SU-DHL-6 (cell line): ENCODE measurements at regions not wholly inside any gene's neighbourhood (a gene's known extent, or its start where the extent isn't known, plus 50 kb on each side); places are given as distances from the start of the nearest gene placed in this dataset.

ENCODE experiments used
- H2AFZ ChIP-seq: fragments of 200-600 bp; sonication (generic); 2 replicates; pipeline ENCODE4 v1.6.1; 2014; ENCODE audit warnings: low read depth, mild to moderate bottlenecking, moderate library complexity, mixed read lengths, antibody characterized with exemption, low read length; ENCODE audit not compliant: severe bottlenecking
- H3F3A ChIP-seq: fragments of 200-600 bp; shearing (Covaris generic); 2 replicates; pipeline ENCODE4 v1.6.0; 2016; ENCODE audit warnings: antibody characterized with exemption, mild to moderate bottlenecking; ENCODE audit not compliant: insufficient read depth
- H3K27ac ChIP-seq: fragments of 200-600 bp; sonication (generic); 2 replicates; pipeline ENCODE4 v1.5.1; 2016; ENCODE audit warnings: low read depth, mild to moderate bottlenecking, low read length, moderate library complexity, mixed read lengths
- H3K27me3 ChIP-seq: fragments of 200-600 bp; sonication (generic), shearing (Covaris generic); 2 replicates; pipeline ENCODE4 v1.6.0; 2014; ENCODE audit warnings: mild to moderate bottlenecking, low read length
- H3K36me3 ChIP-seq: fragments of 200-600 bp; sonication (generic); 2 replicates; pipeline ENCODE4 v1.6.1; 2014; ENCODE audit warnings: mild to moderate bottlenecking, low read length, mixed read lengths
- H3K4me2 ChIP-seq: fragments of 300-600, 200-600 bp; shearing (Covaris generic), sonication (generic); 2 replicates; pipeline ENCODE4 v1.6.0; 2014; ENCODE audit warnings: low read length, low read depth, mild to moderate bottlenecking; ENCODE audit not compliant: poor library complexity, severe bottlenecking
- H3K4me3 ChIP-seq: fragments of 200-600 bp; sonication (generic); 2 replicates; pipeline ENCODE4 v1.5.1; 2014; ENCODE audit warnings: antibody characterized with exemption, low read length, mild to moderate bottlenecking, mixed read lengths; ENCODE audit not compliant: insufficient read depth, poor library complexity, severe bottlenecking
- H3K79me2 ChIP-seq: fragments of 200-600 bp; sonication (generic); 2 replicates; pipeline ENCODE4 v1.6.1; 2014; ENCODE audit warnings: mild to moderate bottlenecking, low read length, moderate library complexity; ENCODE audit not compliant: insufficient read depth
- H3K9ac ChIP-seq: fragments of 200-600 bp; sonication (generic); 2 replicates; pipeline ENCODE4 v1.7.0; 2014; ENCODE audit warnings: mild to moderate bottlenecking, low read length
- H3K9me2 ChIP-seq: fragments of 200-600 bp; sonication (generic); replicated peaks from 2 replicates; pipeline ENCODE4 v1.6.1; 2014; ENCODE audit warnings: low read length; ENCODE audit not compliant: insufficient read depth
- H3K9me3 ChIP-seq: fragments of 200-600 bp; sonication (generic); 2 replicates; pipeline ENCODE4 v1.6.1; 2014; ENCODE audit warnings: low read length, mixed read lengths; ENCODE audit not compliant: insufficient read depth
- H4K20me1 ChIP-seq: fragments of 200-600 bp; sonication (generic); 2 replicates; pipeline ENCODE4 v1.6.1; 2014; ENCODE audit warnings: low read depth, mild to moderate bottlenecking, antibody characterized with exemption, low read length, moderate library complexity, mixed read lengths
- CTCF ChIP-seq: fragments of 200-600 bp; sonication (generic); IDR thresholded peaks from one replicate; pipeline ENCODE4 v1.5.1; 2017; ENCODE audit warnings: antibody characterized with exemption, mild to moderate bottlenecking, low read length, moderate library complexity; ENCODE audit not compliant: insufficient read depth, poor library complexity, severe bottlenecking
- EZH2phosphoT487 ChIP-seq: fragments of 200-600 bp; sonication (generic), shearing (Covaris generic); conservative IDR thresholded peaks from 2 replicates; pipeline ENCODE4 v1.6.1; 2018; ENCODE audit warnings: mild to moderate bottlenecking, antibody characterized with exemption, low read length, moderate library complexity, mixed read lengths

GRCh38 chr2:49719241-49719640, 564.9 kb upstream of the FSHR start:
- Histone ChIP-seq H3F3A (no peaks in the 10 kb centered on the region), H3K4me3 (no peak overlapping the region), H3K9me3 (no peaks in the 10 kb centered on the region), H3K4me2 (no peak overlapping the region), H3K27me3 (no peaks in the 10 kb centered on the region), H3K9me2 (no peaks in the 10 kb centered on the region), H2AFZ (no peak overlapping the region), H3K79me2 (no peaks in the 10 kb centered on the region), H4K20me1 (no peaks in the 10 kb centered on the region), H3K36me3 (no peaks in the 10 kb centered on the region), H3K27ac (no peak overlapping the region), H3K9ac (no peak overlapping the region)
- TF ChIP-seq CTCF, result no peak
- no peak for TF ChIP-seq EZH2phosphoT487

GRCh38 chr2:49715597-49715996, 561.3 kb upstream of the FSHR start:
- no peaks in the 10 kb centered on the region for H3K36me3 ChIP-seq
- H4K20me1 ChIP-seq, result no peaks in the 10 kb centered on the region
- H3F3A ChIP-seq, result no peaks in the 10 kb centered on the region
- no peak overlapping the region for H3K27ac ChIP-seq
- no peak overlapping the region for H3K4me2 ChIP-seq
- no peak overlapping the region for H2AFZ ChIP-seq
- no peaks in the 10 kb centered on the region for H3K9me3 ChIP-seq
- no peak overlapping the region for H3K4me3 ChIP-seq
- H3K27me3 ChIP-seq, result no peaks in the 10 kb centered on the region
- no peak overlapping the region for H3K9ac ChIP-seq
- H3K79me2 ChIP-seq, result no peaks in the 10 kb centered on the region
- TF ChIP-seq EZH2phosphoT487, result no peak
- TF ChIP-seq CTCF, result no peak
- H3K9me2 ChIP-seq, result no peaks in the 10 kb centered on the region

GRCh38 chr2:49714454-49714853, 560.1 kb upstream of the FSHR start:
- Histone ChIP-seq H3K79me2 (no peaks in the 10 kb centered on the region), H3F3A (no peaks in the 10 kb centered on the region), H3K9me2 (no peaks in the 10 kb centered on the region), H2AFZ (no peak overlapping the region), H3K4me3 (no peak overlapping the region), H3K27me3 (no peaks in the 10 kb centered on the region), H3K9ac (no peak overlapping the region), H3K4me2 (no peak overlapping the region), H3K9me3 (no peaks in the 10 kb centered on the region), H3K36me3 (no peaks in the 10 kb centered on the region), H3K27ac (no peak overlapping the region), H4K20me1 (no peaks in the 10 kb centered on the region)
- TF ChIP-seq EZH2phosphoT487, result no peak
- no peak for TF ChIP-seq CTCF

GRCh38 chr2:49702740-49703139, 548.4 kb upstream of the FSHR start:
- Histone ChIP-seq H4K20me1 (no peaks in the 10 kb centered on the region), H3K27ac (no peak overlapping the region), H3K4me3 (no peak overlapping the region), H3K79me2 (no peaks in the 10 kb centered on the region), H3K4me2 (no peak overlapping the region), H3K9me3 (no peaks in the 10 kb centered on the region), H2AFZ (no peak overlapping the region), H3K9ac (no peak overlapping the region), H3K9me2 (no peaks in the 10 kb centered on the region), H3K36me3 (no peaks in the 10 kb centered on the region), H3K27me3 (no peaks in the 10 kb centered on the region), H3F3A (no peaks in the 10 kb centered on the region)
- TF ChIP-seq CTCF (no peak), EZH2phosphoT487 (no peak)
